Right lobe of liver (tissue), 6 donors: ENCODE measurements at regions not wholly inside any gene's neighbourhood (a gene's known extent, or its start where the extent isn't known, plus 50 kb on each side); places are given as distances from the start of the nearest gene placed in this dataset.

ENCODE experiments used
- ATAC-seq, 4 donors: fragments of 200-7000 bp; cut with Tn5 transposase; one replicate each; pipeline ENCODE4 v1.9.1; 2020; ENCODE audit warnings: mild to moderate bottlenecking in 4 of 4, moderate library complexity in 4 of 4
- DNase-seq, 3 donors: peaks; one replicate each; pipeline ENCODE4 v3.0.0-alpha.2; 2020
- H3K27ac ChIP-seq, 3 donors: fragments of 200-600 bp; one replicate each; pipeline ENCODE4 v1.8.0; 2022
- H3K27me3 ChIP-seq, 2 donors: fragments of 200-600 bp; one replicate each; pipeline ENCODE4 v1.8.0; 2022
- H3K36me3 ChIP-seq, 4 donors: fragments of 200-600 bp; sonication (generic) in 1 of 4; one replicate each; pipeline versions ENCODE4 v1.5.1 to v1.8.0; 2017 to 2022; ENCODE audit warnings: control low read depth in 1 of 4
- H3K4me1 ChIP-seq, 4 donors: fragments of 200-600 bp; sonication (generic) in 1 of 4; one replicate each; pipeline versions ENCODE4 v1.5.1 to v1.8.0; 2017 to 2022; ENCODE audit warnings: control low read depth in 1 of 4
- H3K4me3 ChIP-seq, 3 donors: fragments of 200-600 bp; one replicate each; pipeline ENCODE4 v1.8.0; 2022
- H3K9me3 ChIP-seq, 4 donors: fragments of 200-600 bp; sonication (generic) in 1 of 4; one replicate each; pipeline versions ENCODE4 v1.5.1 to v1.8.0; 2017 to 2022; ENCODE audit warnings: control low read depth in 1 of 4
- POLR2A ChIP-seq: fragments of 450-650 bp; IDR thresholded peaks from one replicate; pipeline ENCODE4 v1.6.1; 2017; ENCODE audit warnings: antibody characterized with exemption, mild to moderate bottlenecking
- whole genome bisulfite sequencing: methylation state at CpG from one replicate; pipeline ENCODE4 v1.1.6; 2018; ENCODE audit warnings: low coverage, low lambda C conversion rate; ENCODE audit not compliant: insufficient coverage; ENCODE audit errors: missing lambda C conversion rate; 5-methylcytosine and 5-hydroxymethylcytosine counted together
- intact Hi-C, 2 donors: fragments of 100-400 bp; cut with DNase I; formaldehyde crosslinking; loops; one replicate each; pipeline versions ENCODE4 v1.11.2 to v1.14.1; 2022
- TF ChIP-seq, protein P1 (sequence below), 4 donors: fragments of 200-600 bp in 3 of 4; fragments of 450-650 bp in 1 of 4; IDR thresholded peaks; one replicate each; pipeline versions ENCODE4 v1.5.1 to v1.8.0; 2016 to 2022; ENCODE audit warnings: antibody characterized with exemption in 4 of 4, mild to moderate bottlenecking in 2 of 4
- donor health status: DM: no; HTN: yes; CAD: no.
- donor health status: DM: no; HTN: no; CAD: no.
- donor health status: DM: no; HTN: no; CAD: no.
- donor health status: DM: no; HTN: yes; CAD: no.
- donor health status: DM: no; HTN: yes; CAD: no.

GRCh38 chrX:36849407-36849806 lies 158.8 kb upstream of the FAM47C start:
- TF ChIP-seq POLR2A: no peak
- TF ChIP-seq, protein P1, sequence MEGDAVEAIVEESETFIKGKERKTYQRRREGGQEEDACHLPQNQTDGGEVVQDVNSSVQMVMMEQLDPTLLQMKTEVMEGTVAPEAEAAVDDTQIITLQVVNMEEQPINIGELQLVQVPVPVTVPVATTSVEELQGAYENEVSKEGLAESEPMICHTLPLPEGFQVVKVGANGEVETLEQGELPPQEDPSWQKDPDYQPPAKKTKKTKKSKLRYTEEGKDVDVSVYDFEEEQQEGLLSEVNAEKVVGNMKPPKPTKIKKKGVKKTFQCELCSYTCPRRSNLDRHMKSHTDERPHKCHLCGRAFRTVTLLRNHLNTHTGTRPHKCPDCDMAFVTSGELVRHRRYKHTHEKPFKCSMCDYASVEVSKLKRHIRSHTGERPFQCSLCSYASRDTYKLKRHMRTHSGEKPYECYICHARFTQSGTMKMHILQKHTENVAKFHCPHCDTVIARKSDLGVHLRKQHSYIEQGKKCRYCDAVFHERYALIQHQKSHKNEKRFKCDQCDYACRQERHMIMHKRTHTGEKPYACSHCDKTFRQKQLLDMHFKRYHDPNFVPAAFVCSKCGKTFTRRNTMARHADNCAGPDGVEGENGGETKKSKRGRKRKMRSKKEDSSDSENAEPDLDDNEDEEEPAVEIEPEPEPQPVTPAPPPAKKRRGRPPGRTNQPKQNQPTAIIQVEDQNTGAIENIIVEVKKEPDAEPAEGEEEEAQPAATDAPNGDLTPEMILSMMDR (IDR thresholded peaks at IDR 0.05): no peak
- H3K9me3 ChIP-seq: no peaks in the 10 kb centered on the region
- WGBS: 26% methylated on average over 2 of the region's 2 CpGs
- intact Hi-C loops: no loop called here
- H3K36me3 ChIP-seq: no peaks in the 10 kb centered on the region
- H3K4me3 ChIP-seq: no peak overlapping the region
- H3K4me1 ChIP-seq: no peaks in the 10 kb centered on the region
- peaks cover 0 to 4% of the 10 kb centered on the region in 2 donors for H3K27me3 ChIP-seq
- ATAC-seq (no peak), DNase-seq (no peak)
- no peak overlapping the region for H3K27ac ChIP-seq

- no peaks in the 10 kb centered on the region for H3K9me3 ChIP-seq
- no peaks in the 10 kb centered on the region for H3K4me1 ChIP-seq
- no peak overlapping the region for H3K27ac ChIP-seq
- WGBS: 58% methylated on average over 3 of the region's 3 CpGs
- intact Hi-C loops: no loop called here
- no peak overlapping the region for H3K4me3 ChIP-seq
- TF ChIP-seq, protein P1 (IDR thresholded peaks at IDR 0.05): peak in 2 of 4 donors; percentile 25 to 36
- no peak for TF ChIP-seq POLR2A
- H3K27me3 ChIP-seq: peaks cover 0 to 4% of the 10 kb centered on the region in 2 donors
- no peaks in the 10 kb centered on the region for H3K36me3 ChIP-seq
- DNase-seq (no peak), ATAC-seq (no peak)
Measured at GRCh38 chrX:36856849-36857248, 151.3 kb upstream of the FAM47C start.

DNA sequence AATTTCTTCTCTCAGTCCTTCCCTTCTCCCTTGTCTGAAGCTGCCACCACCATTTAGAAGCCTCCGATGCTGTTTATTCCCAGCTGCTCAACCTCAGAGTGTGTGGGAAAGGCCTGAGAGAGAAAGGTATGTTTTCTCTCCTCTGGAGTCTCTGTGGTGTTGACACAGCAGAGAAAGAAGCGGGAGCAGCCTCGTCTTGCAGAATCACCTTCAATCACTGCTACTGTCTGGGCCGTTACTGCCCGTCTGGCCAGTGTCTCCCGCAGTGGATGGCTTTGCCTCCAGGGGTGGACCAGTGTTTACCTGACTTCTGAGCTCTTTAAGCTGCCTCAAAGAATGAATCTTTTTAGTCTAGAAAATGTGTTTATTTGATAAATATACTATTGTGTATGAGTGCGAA lies 148.9 kb upstream of the FAM47C start:
- 56% methylated on average over 5 of the region's 7 CpGs for WGBS
- no peaks in the 10 kb centered on the region for H3K36me3 ChIP-seq
- no peak for TF ChIP-seq POLR2A
- TF ChIP-seq, protein P1 (IDR thresholded peaks at IDR 0.05): no peak
- no peak overlapping the region for H3K27ac ChIP-seq
- intact Hi-C loops: no loop called here
- no peak for DNase-seq
- H3K27me3 ChIP-seq: peaks cover 0 to 4% of the 10 kb centered on the region in 2 donors
- no peak overlapping the region for H3K4me3 ChIP-seq
- no peak for ATAC-seq
- no peaks in the 10 kb centered on the region for H3K4me1 ChIP-seq
- H3K9me3 ChIP-seq: no peaks in the 10 kb centered on the region

DNA sequence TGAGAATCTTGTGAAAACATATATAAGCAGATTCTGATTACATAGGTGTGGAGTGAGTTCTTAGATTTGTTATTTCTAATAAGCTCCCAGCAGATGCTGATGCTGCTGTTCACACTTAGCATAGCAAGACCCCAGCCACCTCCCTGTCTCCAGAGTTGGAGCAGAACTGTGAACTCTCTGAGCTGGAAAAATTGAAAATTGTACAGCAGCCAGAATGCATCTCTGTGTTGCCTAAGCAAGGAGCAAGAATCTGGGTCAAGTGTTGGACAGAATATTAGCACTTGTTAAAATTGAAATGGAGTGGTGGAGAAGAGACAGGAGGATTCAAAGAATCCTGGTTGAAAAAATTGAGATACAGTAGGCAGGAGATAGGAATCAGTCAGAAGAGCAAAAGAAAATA lies 146.6 kb upstream of the FAM47C start:
- Histone ChIP-seq H3K27me3 (peaks cover 0 to 4% of the 10 kb centered on the region in 2 donors), H3K36me3 (no peaks in the 10 kb centered on the region), H3K4me3 (no peak overlapping the region), H3K9me3 (no peaks in the 10 kb centered on the region), H3K27ac (no peak overlapping the region), H3K4me1 (no peaks in the 10 kb centered on the region)
- ATAC-seq (no peak), DNase-seq (no peak)
- TF ChIP-seq, protein P1 (IDR thresholded peaks at IDR 0.05): no peak
- TF ChIP-seq POLR2A: no peak
- intact Hi-C loops: no loop called here

GRCh38 chrX:36867143-36867542 lies 141.0 kb upstream of the FAM47C start:
- H3K4me1 ChIP-seq: no peaks in the 10 kb centered on the region
- DNase-seq (no peak), ATAC-seq (peak; percentile 65 to 91 (median 82))
- no peaks in the 10 kb centered on the region for H3K36me3 ChIP-seq
- TF ChIP-seq POLR2A: no peak
- TF ChIP-seq, protein P1 (IDR thresholded peaks at IDR 0.05): peak; percentile 48 to 77 (median 70)
- no peak overlapping the region for H3K27ac ChIP-seq
- 3% methylated on average over 3 of the region's 3 CpGs for WGBS
- no peaks in the 10 kb centered on the region for H3K27me3 ChIP-seq
- H3K4me3 ChIP-seq: no peak overlapping the region
- H3K9me3 ChIP-seq: no peaks in the 10 kb centered on the region
- intact Hi-C loops: no loop called here
